CD4-positive, alpha-beta T cell (primary cell): ENCODE measurements at regions not wholly inside any gene's neighbourhood (a gene's known extent, or its start where the extent isn't known, plus 50 kb on each side); places are given as distances from the start of the nearest gene placed in this dataset.

Experiments
- ATAC-seq: fragments of 200-7000 bp; cut with Tn5 transposase; one replicate; pipeline ENCODE4 v1.10.0; 2022; ENCODE audit warnings: mild to moderate bottlenecking; ENCODE audit not compliant: poor library complexity
- CTCF ChIA-PET: fragments of 350-600 bp; sonication (Branson Sonifier 250); formaldehyde crosslinking; loops from one replicate; lab custom pipeline; 2021; ENCODE audit warnings: antibody characterized with exemption, inconsistent platforms; lab: Charles Lee
- POLR2A ChIA-PET: fragments of 350-600 bp; sonication (Branson Sonifier 250); formaldehyde crosslinking; loops from one replicate; lab custom pipeline; 2021; ENCODE audit warnings: antibody characterized with exemption, inconsistent platforms; lab: Charles Lee
- DNase-seq, 14 experiments: peaks; one replicate each; pipeline ENCODE4 v3.0.0-alpha.2; 2013 to 2020; ENCODE audit warnings: mixed read lengths in 2 of 14
- H3K27ac ChIP-seq, 2 donors: one replicate each; pipeline versions ENCODE4 v1.5.1 to v1.7.0; 2013; ENCODE audit warnings: low read length in 2 of 2, low read depth in 1 of 2, mild to moderate bottlenecking in 1 of 2
- H3K27me3 ChIP-seq, 2 experiments: 1 replicate in 1 of 2; 2 replicates in 1 of 2; pipeline versions ENCODE4 v1.6.1 to v1.7.0; 2013; ENCODE audit warnings: low read length in 2 of 2, control low read depth in 1 of 2, mild to moderate bottlenecking in 1 of 2, moderate library complexity in 1 of 2; ENCODE audit not compliant: insufficient read depth in 2 of 2, control insufficient read depth in 1 of 2
- H3K36me3 ChIP-seq: one replicate; pipeline ENCODE4 v1.6.1; 2013; ENCODE audit warnings: low read length, control low read depth; ENCODE audit not compliant: insufficient read depth
- H3K4me1 ChIP-seq: one replicate; pipeline ENCODE4 v1.6.1; 2013; ENCODE audit warnings: low read length, control low read depth; ENCODE audit not compliant: insufficient read depth
- H3K4me3 ChIP-seq: one replicate; pipeline ENCODE4 v1.5.1; 2013; ENCODE audit warnings: mild to moderate bottlenecking, low read length, moderate library complexity
- H3K9me3 ChIP-seq, 2 experiments: 1 replicate in 1 of 2; 2 replicates in 1 of 2; pipeline versions ENCODE4 v1.6.1 to v1.7.0; 2013; ENCODE audit warnings: low read length in 2 of 2, mild to moderate bottlenecking in 2 of 2, control low read depth in 1 of 2, moderate library complexity in 1 of 2; ENCODE audit not compliant: control insufficient read depth in 1 of 2, insufficient read depth in 1 of 2
- H3K27ac Mint-ChIP-seq: one replicate; pipeline ENCODE4 v1.8.0; 2020; ENCODE audit warnings: mixed read lengths
- H3K27me3 Mint-ChIP-seq: one replicate; pipeline ENCODE4 v1.8.0; 2021; ENCODE audit warnings: mixed read lengths
- H3K36me3 Mint-ChIP-seq: one replicate; pipeline ENCODE4 v1.8.0; 2021; ENCODE audit warnings: low read depth, mixed read lengths
- H3K4me1 Mint-ChIP-seq: one replicate; pipeline ENCODE4 v1.8.0; 2021; ENCODE audit warnings: low read depth, mixed read lengths
- H3K4me3 Mint-ChIP-seq: one replicate; pipeline ENCODE4 v1.8.0; 2020; ENCODE audit warnings: mild to moderate bottlenecking, mixed read lengths
- H3K9me3 Mint-ChIP-seq: one replicate; pipeline ENCODE4 v1.8.0; 2020; ENCODE audit warnings: mixed read lengths
- intact Hi-C, 2 experiments: fragments of 100-400 bp; cut with DNase I in 1 of 2; cut with micrococcal nuclease in 1 of 2; formaldehyde crosslinking; loops; one replicate each; pipeline versions ENCODE4 v1.15.1 to v1.9.0; 2023 to 2025; cut with DNase I, micrococcal nuclease
- TF ChIP-seq, protein P1 (sequence below): fragments of 200-600 bp; IDR thresholded peaks from one replicate; pipeline ENCODE4 v1.8.0; 2022; ENCODE audit warnings: antibody characterized with exemption, mild to moderate bottlenecking

DNA sequence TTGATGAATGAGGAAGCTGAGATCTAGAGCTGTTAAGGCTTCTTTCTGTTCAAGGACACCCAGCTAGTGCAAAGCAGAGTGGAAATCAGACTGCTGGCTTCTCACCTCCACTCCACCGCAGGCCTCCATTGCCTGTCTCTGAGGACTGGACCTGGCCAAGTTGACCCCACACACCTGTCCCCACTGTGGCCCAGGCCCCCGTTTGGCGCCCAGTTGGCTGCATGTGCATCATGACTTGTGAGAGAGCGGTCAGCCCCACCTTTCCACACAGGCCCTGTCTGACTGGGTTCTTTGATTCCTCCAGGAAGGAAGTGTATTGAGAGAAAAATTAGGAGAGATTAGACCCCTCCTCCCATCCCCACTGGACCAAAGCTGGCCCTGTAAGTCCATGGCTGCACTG is 206.3 kb upstream of the TLE3 start:
- peaks cover 34% of the 10 kb centered on the region for H3K4me1 ChIP-seq
- TF ChIP-seq, protein P1, sequence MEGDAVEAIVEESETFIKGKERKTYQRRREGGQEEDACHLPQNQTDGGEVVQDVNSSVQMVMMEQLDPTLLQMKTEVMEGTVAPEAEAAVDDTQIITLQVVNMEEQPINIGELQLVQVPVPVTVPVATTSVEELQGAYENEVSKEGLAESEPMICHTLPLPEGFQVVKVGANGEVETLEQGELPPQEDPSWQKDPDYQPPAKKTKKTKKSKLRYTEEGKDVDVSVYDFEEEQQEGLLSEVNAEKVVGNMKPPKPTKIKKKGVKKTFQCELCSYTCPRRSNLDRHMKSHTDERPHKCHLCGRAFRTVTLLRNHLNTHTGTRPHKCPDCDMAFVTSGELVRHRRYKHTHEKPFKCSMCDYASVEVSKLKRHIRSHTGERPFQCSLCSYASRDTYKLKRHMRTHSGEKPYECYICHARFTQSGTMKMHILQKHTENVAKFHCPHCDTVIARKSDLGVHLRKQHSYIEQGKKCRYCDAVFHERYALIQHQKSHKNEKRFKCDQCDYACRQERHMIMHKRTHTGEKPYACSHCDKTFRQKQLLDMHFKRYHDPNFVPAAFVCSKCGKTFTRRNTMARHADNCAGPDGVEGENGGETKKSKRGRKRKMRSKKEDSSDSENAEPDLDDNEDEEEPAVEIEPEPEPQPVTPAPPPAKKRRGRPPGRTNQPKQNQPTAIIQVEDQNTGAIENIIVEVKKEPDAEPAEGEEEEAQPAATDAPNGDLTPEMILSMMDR: no peak
- ChIA-PET CTCF (no interaction called here), POLR2A (no interaction called here)
- Mint-ChIP-seq H3K9me3 (no peaks in the 10 kb centered on the region), H3K36me3 (no peaks in the 10 kb centered on the region), H3K27ac (no peak overlapping the region), H3K4me3 (no peak overlapping the region), H3K4me1 (peaks cover 16% of the 10 kb centered on the region), H3K27me3 (no peaks in the 10 kb centered on the region)
- H3K9me3 ChIP-seq: no peaks in the 10 kb centered on the region
- DNase-seq: no peak
- H3K4me3 ChIP-seq: no peak overlapping the region
- no peak for ATAC-seq
- no peak overlapping the region for H3K27ac ChIP-seq
- H3K27me3 ChIP-seq: no peaks in the 10 kb centered on the region
- no peaks in the 10 kb centered on the region for H3K36me3 ChIP-seq
- intact Hi-C loops: no loop called here

DNA sequence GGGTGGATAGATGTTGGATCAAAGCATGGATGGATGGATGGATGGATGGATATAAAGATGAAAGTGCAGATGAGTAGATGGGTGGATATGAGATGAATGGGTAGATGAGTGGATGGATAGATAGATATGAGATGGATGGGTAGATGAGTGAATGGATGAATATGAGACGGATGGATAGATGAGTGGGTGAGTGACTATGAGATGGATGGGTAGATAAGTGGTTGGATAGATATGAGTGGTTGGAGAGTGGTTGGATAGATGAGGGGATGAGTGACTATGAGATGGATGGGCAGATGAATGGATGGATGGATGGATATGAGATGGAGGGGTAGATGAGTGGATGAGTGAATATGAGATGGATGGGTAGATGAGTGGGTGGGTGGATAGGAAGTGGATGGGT is 204.6 kb upstream of the TLE3 start:
- H3K9me3 Mint-ChIP-seq: no peaks in the 10 kb centered on the region
- H3K27ac Mint-ChIP-seq: no peak overlapping the region
- ATAC-seq (no peak), DNase-seq (no peak)
- H3K27me3 Mint-ChIP-seq: no peaks in the 10 kb centered on the region
- H3K4me1 ChIP-seq: peaks cover 24% of the 10 kb centered on the region
- TF ChIP-seq, protein P1: no peak
- ChIA-PET POLR2A (no interaction called here), CTCF (no interaction called here)
- no peak overlapping the region for H3K4me3 ChIP-seq
- no peak overlapping the region for H3K27ac ChIP-seq
- intact Hi-C loops: no loop called here
- no peaks in the 10 kb centered on the region for H3K36me3 Mint-ChIP-seq
- H3K4me3 Mint-ChIP-seq: no peak overlapping the region
- H3K27me3 ChIP-seq: no peaks in the 10 kb centered on the region
- no peaks in the 10 kb centered on the region for H3K36me3 ChIP-seq
- H3K9me3 ChIP-seq: no peaks in the 10 kb centered on the region
- peaks cover 16% of the 10 kb centered on the region for H3K4me1 Mint-ChIP-seq

DNA sequence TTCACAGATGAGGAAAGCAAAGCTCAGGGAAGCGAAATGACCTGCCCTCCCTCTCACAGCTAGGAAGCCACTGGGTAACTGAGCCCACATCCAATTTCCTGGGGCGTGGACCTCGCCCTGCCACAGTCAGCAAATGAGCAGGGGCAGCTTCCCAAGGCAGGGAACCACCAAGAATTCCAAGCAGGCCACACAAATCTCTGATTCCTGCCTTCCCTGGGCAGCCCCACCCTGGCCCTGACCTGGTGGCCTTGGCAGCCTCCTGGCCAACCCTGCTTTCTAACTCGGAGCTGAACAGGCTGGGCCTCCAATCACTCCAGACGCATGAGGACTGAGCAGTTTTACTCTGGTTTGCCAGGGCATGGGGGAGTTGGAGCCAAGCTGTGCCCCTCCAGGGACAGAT is 203.7 kb upstream of the TLE3 start:
- H3K27me3 ChIP-seq: no peaks in the 10 kb centered on the region

More for the DNA sequence above, 203.7 kb upstream of the TLE3 start:
- peaks cover 16% of the 10 kb centered on the region for H3K4me1 Mint-ChIP-seq
- no peaks in the 10 kb centered on the region for H3K36me3 Mint-ChIP-seq
- H3K27me3 Mint-ChIP-seq: no peaks in the 10 kb centered on the region
- H3K9me3 Mint-ChIP-seq: no peaks in the 10 kb centered on the region
- no peaks in the 10 kb centered on the region for H3K9me3 ChIP-seq
- DNase-seq (no peak), ATAC-seq (no peak)
- TF ChIP-seq, protein P1: no peak
- H3K27ac ChIP-seq: no peak overlapping the region
- ChIA-PET POLR2A (interaction anchor here (0.6 to 1.4 kb wide), 2 partner anchors 227 to 244 kb away, joined by 3 read pairs; no protein-coding TSS in a partner anchor), CTCF (interaction anchor here (1.4 kb wide), 1 partner anchor 839 kb away, joined by 3 read pairs; no protein-coding TSS in a partner anchor)
- intact Hi-C loops: no loop called here
- H3K36me3 ChIP-seq: no peaks in the 10 kb centered on the region
- H3K4me3 Mint-ChIP-seq: no peak overlapping the region
- H3K27ac Mint-ChIP-seq: no peak overlapping the region
- peaks cover 24% of the 10 kb centered on the region for H3K4me1 ChIP-seq
- H3K4me3 ChIP-seq: no peak overlapping the region
